B cell (primary cell): ENCODE measurements at regions not wholly inside any gene's neighbourhood (a gene's known extent, or its start where the extent isn't known, plus 50 kb on each side); places are given as distances from the start of the nearest gene placed in this dataset.

Experiments
- ATAC-seq: fragments of 200-7000 bp; cut with Tn5 transposase; one replicate; pipeline ENCODE4 v1.10.0; 2021; ENCODE audit warnings: low read depth, mild to moderate bottlenecking, moderate number of reproducible peaks, moderate library complexity
- CTCF ChIA-PET: fragments of 350-600 bp; sonication (Branson Sonifier 250); formaldehyde crosslinking; loops from one replicate; lab custom pipeline; 2021; ENCODE audit warnings: antibody characterized with exemption, inconsistent platforms; lab: Charles Lee
- POLR2A ChIA-PET: fragments of 350-600 bp; sonication (Branson Sonifier 250); formaldehyde crosslinking; loops from one replicate; lab custom pipeline; 2021; ENCODE audit warnings: antibody characterized with exemption; lab: Charles Lee
- DNase-seq: peaks from one replicate; pipeline ENCODE4 v3.0.0; 2013
- H2AFZ ChIP-seq: 2 replicates; pipeline ENCODE4 v1.6.1; 2012; ENCODE audit warnings: mild to moderate bottlenecking, low read depth, low read length; ENCODE audit not compliant: insufficient read depth, poor library complexity, severe bottlenecking
- H3K27ac ChIP-seq, 2 donors: 1 replicate in 1 of 2; 2 replicates in 1 of 2; pipeline ENCODE4 v1.5.1; 2012 to 2013; ENCODE audit warnings: low read length in 2 of 2, mild to moderate bottlenecking in 2 of 2, moderate library complexity in 1 of 2
- H3K27me3 ChIP-seq, 4 experiments: fragments of 200-600 bp in 1 of 4; sonication (generic) in 1 of 4; replicated peaks in 1 of 4; 1 replicate in 2 of 4; 2 replicates in 2 of 4; pipeline versions ENCODE4 v1.6.1 to v1.7.0; 2013 to 2016; ENCODE audit warnings: low read length in 3 of 4, mild to moderate bottlenecking in 2 of 4, mixed read lengths in 1 of 4, moderate library complexity in 1 of 4; ENCODE audit not compliant: insufficient read depth in 4 of 4, control insufficient read depth in 3 of 4; ENCODE audit errors: control extremely low read depth in 1 of 4
- H3K36me3 ChIP-seq, 2 experiments: replicated peaks in 1 of 2; 1 replicate in 1 of 2; 2 replicates in 1 of 2; pipeline versions ENCODE4 v1.6.1 to v1.7.1; 2013; ENCODE audit warnings: low read length in 1 of 2; ENCODE audit not compliant: insufficient read depth in 2 of 2, control insufficient read depth in 1 of 2; ENCODE audit errors: control extremely low read depth in 1 of 2, extremely low read depth in 1 of 2
- H3K4me1 ChIP-seq, 2 donors: fragments of 200-600 bp in 1 of 2; sonication (generic) in 1 of 2; 1 replicate in 1 of 2; 2 replicates in 1 of 2; pipeline versions ENCODE4 v1.5.1 to v1.6.1; 2013 to 2017; ENCODE audit warnings: low read length in 2 of 2; ENCODE audit not compliant: control insufficient read depth in 2 of 2, insufficient read depth in 2 of 2
- H3K4me2 ChIP-seq: replicated peaks from 2 replicates; pipeline ENCODE3; 2012; ENCODE audit warnings: mild to moderate bottlenecking, low read depth, low read length; ENCODE audit not compliant: poor library complexity, severe bottlenecking
- H3K4me3 ChIP-seq, 5 experiments: fragments of 200-600 bp in 1 of 5; sonication (generic) in 1 of 5; 1 replicate in 3 of 5; 2 replicates in 2 of 5; pipeline versions ENCODE4 v1.5.1 to v1.7.0; 2011 to 2016; ENCODE audit warnings: low read length in 4 of 5, mild to moderate bottlenecking in 4 of 5, low read depth in 2 of 5, control low read depth in 1 of 5, moderate library complexity in 1 of 5; ENCODE audit not compliant: insufficient read depth in 1 of 5; ENCODE audit errors: control extremely low read depth in 1 of 5, extremely low read depth in 1 of 5
- H3K79me2 ChIP-seq: fragments of 200-600 bp; sonication (generic); one replicate; pipeline ENCODE4 v1.6.0; 2016; ENCODE audit warnings: low read length; ENCODE audit not compliant: control insufficient read depth, insufficient read depth
- H3K9ac ChIP-seq: fragments of 200-600 bp; sonication (generic); 2 replicates; pipeline ENCODE4 v1.6.1; 2017; ENCODE audit warnings: mild to moderate bottlenecking, low read length, moderate library complexity
- H3K9me3 ChIP-seq, 3 donors: one replicate each; pipeline versions ENCODE4 v1.6.1 to v1.7.1; 2013; ENCODE audit warnings: low read length in 2 of 3; ENCODE audit not compliant: control insufficient read depth in 2 of 3, insufficient read depth in 1 of 3; ENCODE audit errors: control extremely low read depth in 1 of 3
- H4K20me1 ChIP-seq: 2 replicates; pipeline ENCODE4 v1.6.0; 2012; ENCODE audit warnings: mild to moderate bottlenecking, low read length; ENCODE audit not compliant: insufficient read depth, control insufficient read depth, poor library complexity, severe bottlenecking
- H3K27ac Mint-ChIP-seq: one replicate; pipeline ENCODE4 v1.8.0; 2021; ENCODE audit warnings: mixed read lengths
- H3K27me3 Mint-ChIP-seq: one replicate; pipeline ENCODE4 v1.8.0; 2021; ENCODE audit warnings: mixed read lengths
- H3K4me1 Mint-ChIP-seq: one replicate; pipeline ENCODE4 v1.8.0; 2021; ENCODE audit warnings: mixed read lengths
- H3K4me3 Mint-ChIP-seq: one replicate; pipeline ENCODE4 v1.8.0; 2021; ENCODE audit warnings: mixed read lengths
- H3K9me3 Mint-ChIP-seq: one replicate; pipeline ENCODE4 v1.8.0; 2022; ENCODE audit warnings: mixed read lengths; ENCODE audit not compliant: insufficient read depth
- CTCF ChIP-seq: fragments of 200-600 bp; IDR thresholded peaks from one replicate; pipeline ENCODE4 v1.8.0; 2022; ENCODE audit warnings: antibody characterized with exemption, mild to moderate bottlenecking
- EZH2 ChIP-seq: IDR thresholded peaks from 2 replicates; pipeline ENCODE4 v1.6.1; 2012; ENCODE audit warnings: borderline replicate concordance, low read depth, mild to moderate bottlenecking, moderate library complexity, low read length; ENCODE audit not compliant: insufficient read depth, poor library complexity, severe bottlenecking
- WGBS: methylation state at CpG from one replicate; pipeline ENCODE4 v1.1.5; 2013; ENCODE audit warnings: missing lambda C conversion rate; ENCODE audit not compliant: insufficient coverage; 5-methylcytosine and 5-hydroxymethylcytosine counted together
- intact Hi-C: fragments of 100-400 bp; cut with micrococcal nuclease; formaldehyde crosslinking; loops from one replicate; pipeline ENCODE4 v1.10.0; 2022

- Mint-ChIP-seq H3K4me3 (no peak overlapping the region), H3K4me1 (no peaks in the 10 kb centered on the region), H3K9me3 (no peaks in the 10 kb centered on the region), H3K27ac (no peak overlapping the region), H3K27me3 (no peaks in the 10 kb centered on the region)
- H3K79me2 ChIP-seq, result no peaks in the 10 kb centered on the region
- no peak for ATAC-seq
- H3K4me1 ChIP-seq, result no peaks in the 10 kb centered on the region
- no peak overlapping the region for H3K4me2 ChIP-seq
- TF ChIP-seq CTCF (no peak), EZH2 (no peak)
- DNase-seq, result no peak
- H2AFZ ChIP-seq, result no peak overlapping the region
- H3K9me3 ChIP-seq, result peaks cover 0 to 8% (median 0%) of the 10 kb centered on the region in 3 donors
- H3K27ac ChIP-seq, result no peak overlapping the region
- H3K36me3 ChIP-seq, result no peaks in the 10 kb centered on the region
- WGBS, result 80% methylated on average over 2 of the region's 3 CpGs
- no peak overlapping the region for H3K4me3 ChIP-seq
- H3K27me3 ChIP-seq, result no peaks in the 10 kb centered on the region
- CTCF ChIA-PET, result no interaction called here
- intact Hi-C loops, result no loop called here
- H4K20me1 ChIP-seq, result no peaks in the 10 kb centered on the region
- POLR2A ChIA-PET, result no interaction called here
- no peak overlapping the region for H3K9ac ChIP-seq
Measured at GRCh38 chr2:77737236-77737635, 215.1 kb upstream of the LRRTM4 start.

GRCh38 chr2:77746780-77747179 is 224.6 kb upstream of the LRRTM4 start:
- POLR2A ChIA-PET, result no interaction called here
- ATAC-seq (no peak), DNase-seq (no peak)

More at GRCh38 chr2:77746780-77747179, 224.6 kb upstream of the LRRTM4 start:
- no peaks in the 10 kb centered on the region for H3K9me3 Mint-ChIP-seq
- no peak overlapping the region for H3K4me2 ChIP-seq
- no peaks in the 10 kb centered on the region for H3K27me3 Mint-ChIP-seq
- H3K27ac Mint-ChIP-seq, result no peak overlapping the region
- no peak overlapping the region for H3K4me3 Mint-ChIP-seq
- no peak for TF ChIP-seq EZH2
- no peak for TF ChIP-seq CTCF
- CTCF ChIA-PET, result no interaction called here
- H3K9ac ChIP-seq, result no peak overlapping the region
- no peaks in the 10 kb centered on the region for H3K4me1 Mint-ChIP-seq
- H3K36me3 ChIP-seq, result no peaks in the 10 kb centered on the region
- no peak overlapping the region for H3K27ac ChIP-seq
- no CpG with 5 or more reads among the region's 2 CpGs for WGBS
- no peaks in the 10 kb centered on the region for H3K27me3 ChIP-seq
- peaks cover 0 to 3% (median 1%) of the 10 kb centered on the region in 3 donors for H3K9me3 ChIP-seq
- intact Hi-C loops, result no loop called here
- H3K79me2 ChIP-seq, result no peaks in the 10 kb centered on the region
- H2AFZ ChIP-seq, result no peak overlapping the region
- no peaks in the 10 kb centered on the region for H3K4me1 ChIP-seq
- H3K4me3 ChIP-seq, result no peak overlapping the region
- H4K20me1 ChIP-seq, result no peaks in the 10 kb centered on the region
